Transverse colon (tissue), 4 donors: ENCODE measurements at regions not wholly inside any gene's neighbourhood (a gene's known extent, or its start where the extent isn't known, plus 50 kb on each side); places are given as distances from the start of the nearest gene placed in this dataset.

ENCODE experiments used
- CTCF ChIP-seq, 5 experiments: fragments of 200-600 bp in 3 of 5; fragments of 450-650 bp in 2 of 5; sonication (generic) in 3 of 5; IDR thresholded peaks; 1 replicate in 2 of 5; 2 replicates in 3 of 5; pipeline ENCODE4 v1.5.1; 2016 to 2017; ENCODE audit warnings: antibody characterized with exemption in 5 of 5, inconsistent platforms in 3 of 5, mild to moderate bottlenecking in 2 of 5, moderate library complexity in 1 of 5
- EP300 ChIP-seq: sonication (generic); formaldehyde crosslinking; IDR thresholded peaks from one replicate; pipeline ENCODE4 v1.6.1; 2017; ENCODE audit warnings: antibody characterized with exemption, low read depth
- POLR2A ChIP-seq: fragments of 450-650 bp; IDR thresholded peaks from one replicate; pipeline ENCODE4 v1.6.1; 2016; ENCODE audit warnings: antibody characterized with exemption, mild to moderate bottlenecking, moderate library complexity
- POLR2AphosphoS5 ChIP-seq, 3 donors: sonication (generic); formaldehyde crosslinking; IDR thresholded peaks; one replicate each; pipeline ENCODE4 v1.6.1; 2016; ENCODE audit warnings: antibody characterized with exemption in 3 of 3

GRCh38 chr18:62658028-62658427 lies 57.3 kb upstream of the PHLPP1 start:
- no peak for TF ChIP-seq POLR2AphosphoS5 (IDR thresholded peaks at IDR 0.05)
- TF ChIP-seq CTCF (IDR thresholded peaks at IDR 0.05) = no peak
- TF ChIP-seq POLR2A = no peak
- TF ChIP-seq EP300 = no peak
